Peyer's patch (tissue), 4 donors: ENCODE measurements at regions not wholly inside any gene's neighbourhood (a gene's known extent, or its start where the extent isn't known, plus 50 kb on each side); places are given as distances from the start of the nearest gene placed in this dataset.

Experiments used
- DNase-seq, 3 donors: peaks; one replicate each; pipeline ENCODE4 v3.0.0-alpha.2; 2017 to 2019
- H3K27ac ChIP-seq, 4 donors: fragments of 200-600 bp; sonication (generic); one replicate each; pipeline ENCODE4 v1.5.1; 2016 to 2019
- H3K27me3 ChIP-seq, 2 donors: fragments of 200-600 bp; sonication (generic); one replicate each; pipeline ENCODE4 v1.5.1; 2019
- H3K36me3 ChIP-seq, 3 donors: fragments of 200-600 bp; sonication (generic); one replicate each; pipeline ENCODE4 v1.5.1; 2016 to 2019
- H3K4me1 ChIP-seq, 4 donors: fragments of 200-600 bp; sonication (generic); one replicate each; pipeline ENCODE4 v1.5.1; 2016 to 2019
- H3K4me3 ChIP-seq, 4 donors: fragments of 200-600 bp; sonication (generic); 1 replicate in 3 of 4; 2 replicates in 1 of 4; pipeline ENCODE4 v1.5.1; 2016 to 2019; ENCODE audit warnings: mild to moderate bottlenecking in 1 of 4
- H3K9me3 ChIP-seq, 4 donors: fragments of 200-600 bp; sonication (generic); one replicate each; pipeline ENCODE4 v1.5.1; 2016 to 2019; ENCODE audit warnings: mild to moderate bottlenecking in 1 of 4
- POLR2A ChIP-seq, 2 donors: fragments of 450-650 bp; IDR thresholded peaks; one replicate each; pipeline ENCODE4 v1.5.1; 2017; ENCODE audit warnings: antibody characterized with exemption in 2 of 2, mild to moderate bottlenecking in 2 of 2, moderate library complexity in 2 of 2
- TF ChIP-seq, protein P1 (sequence below), 6 experiments: fragments of 450-650 bp in 4 of 6; fragments of 200-600 bp in 2 of 6; sonication (generic) in 1 of 6; IDR thresholded peaks; one replicate each; pipeline ENCODE4 v1.5.1; 2017 to 2019; ENCODE audit warnings: antibody characterized with exemption in 6 of 6, mild to moderate bottlenecking in 3 of 6, moderate library complexity in 1 of 6

- Histone ChIP-seq H3K9me3 (no peaks in the 10 kb centered on the region), H3K27ac (no peak overlapping the region), H3K27me3 (no peaks in the 10 kb centered on the region), H3K4me3 (no peak overlapping the region), H3K36me3 (peaks cover 0 to 20% (median 0%) of the 10 kb centered on the region in 3 donors), H3K4me1 (no peaks in the 10 kb centered on the region)
- TF ChIP-seq POLR2A (IDR thresholded peaks at IDR 0.05), result no peak
- TF ChIP-seq, protein P1, sequence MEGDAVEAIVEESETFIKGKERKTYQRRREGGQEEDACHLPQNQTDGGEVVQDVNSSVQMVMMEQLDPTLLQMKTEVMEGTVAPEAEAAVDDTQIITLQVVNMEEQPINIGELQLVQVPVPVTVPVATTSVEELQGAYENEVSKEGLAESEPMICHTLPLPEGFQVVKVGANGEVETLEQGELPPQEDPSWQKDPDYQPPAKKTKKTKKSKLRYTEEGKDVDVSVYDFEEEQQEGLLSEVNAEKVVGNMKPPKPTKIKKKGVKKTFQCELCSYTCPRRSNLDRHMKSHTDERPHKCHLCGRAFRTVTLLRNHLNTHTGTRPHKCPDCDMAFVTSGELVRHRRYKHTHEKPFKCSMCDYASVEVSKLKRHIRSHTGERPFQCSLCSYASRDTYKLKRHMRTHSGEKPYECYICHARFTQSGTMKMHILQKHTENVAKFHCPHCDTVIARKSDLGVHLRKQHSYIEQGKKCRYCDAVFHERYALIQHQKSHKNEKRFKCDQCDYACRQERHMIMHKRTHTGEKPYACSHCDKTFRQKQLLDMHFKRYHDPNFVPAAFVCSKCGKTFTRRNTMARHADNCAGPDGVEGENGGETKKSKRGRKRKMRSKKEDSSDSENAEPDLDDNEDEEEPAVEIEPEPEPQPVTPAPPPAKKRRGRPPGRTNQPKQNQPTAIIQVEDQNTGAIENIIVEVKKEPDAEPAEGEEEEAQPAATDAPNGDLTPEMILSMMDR (IDR thresholded peaks at IDR 0.05), result no peak
- DNase-seq, result no peak
Observed at GRCh38 chr2:74072565-74072964, 75.1 kb downstream of the BOLA3 start.

DNA sequence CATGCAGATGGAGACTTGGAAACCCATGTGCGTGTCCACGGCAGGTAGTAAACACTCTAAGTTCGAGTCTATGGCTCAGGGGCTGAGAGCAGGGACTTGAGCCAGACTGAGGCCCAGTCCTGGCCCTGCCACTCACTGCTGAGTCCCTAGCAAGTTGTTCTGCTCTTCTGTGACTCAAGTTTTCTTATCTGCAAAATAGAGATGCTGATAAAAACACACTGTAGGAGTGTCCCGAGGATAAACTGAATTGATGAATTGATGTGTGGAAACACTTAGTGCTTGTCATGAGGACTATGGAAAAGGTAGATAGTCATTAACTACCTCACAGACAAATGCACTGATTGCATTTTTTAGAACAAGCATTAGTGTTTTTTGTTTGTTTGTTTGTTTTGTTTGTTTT lies 73.2 kb downstream of the BOLA3 start:
- no peak overlapping the region for H3K27ac ChIP-seq
- no peak overlapping the region for H3K4me3 ChIP-seq
- peaks cover 0 to 23% (median 0%) of the 10 kb centered on the region in 3 donors for H3K36me3 ChIP-seq
- no peak for DNase-seq
- TF ChIP-seq POLR2A (IDR thresholded peaks at IDR 0.05), result no peak
- H3K27me3 ChIP-seq, result no peaks in the 10 kb centered on the region
- no peaks in the 10 kb centered on the region for H3K9me3 ChIP-seq
- no peaks in the 10 kb centered on the region for H3K4me1 ChIP-seq

DNA sequence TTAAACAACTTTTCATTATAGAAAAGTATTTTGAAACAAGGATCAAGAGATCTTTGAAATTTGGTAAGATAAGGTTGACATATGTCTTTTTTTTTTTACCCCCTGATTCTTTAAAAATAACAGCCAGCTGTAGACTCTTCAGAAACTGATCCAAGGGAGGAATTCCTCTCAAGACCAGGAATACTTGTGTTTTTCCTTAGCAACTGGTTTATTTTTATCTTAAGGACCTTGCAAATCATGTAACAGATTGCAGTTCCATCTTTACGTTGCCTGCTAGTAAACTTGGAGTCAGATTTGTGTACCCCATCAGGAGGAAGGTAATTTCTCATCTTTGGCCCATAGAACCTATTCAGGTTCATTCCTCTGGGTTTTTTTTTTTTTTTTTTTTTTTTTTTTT lies 71.6 kb downstream of the BOLA3 start:
- TF ChIP-seq, protein P1 (IDR thresholded peaks at IDR 0.05), result no peak
- TF ChIP-seq POLR2A (IDR thresholded peaks at IDR 0.05), result no peak
- no peak for DNase-seq
- H3K9me3 ChIP-seq, result no peaks in the 10 kb centered on the region
- no peak overlapping the region for H3K4me3 ChIP-seq
- H3K27ac ChIP-seq, result no peak overlapping the region
- no peaks in the 10 kb centered on the region for H3K4me1 ChIP-seq
- H3K27me3 ChIP-seq, result no peaks in the 10 kb centered on the region
- H3K36me3 ChIP-seq, result peaks cover 0 to 31% (median 0%) of the 10 kb centered on the region in 3 donors

GRCh38 chr2:74077636-74078035 lies 70.1 kb downstream of the BOLA3 start:
- Histone ChIP-seq H3K9me3 (no peaks in the 10 kb centered on the region), H3K27me3 (no peaks in the 10 kb centered on the region), H3K36me3 (peaks cover 0 to 45% (median 0%) of the 10 kb centered on the region in 3 donors), H3K4me1 (no peaks in the 10 kb centered on the region), H3K4me3 (no peak overlapping the region), H3K27ac (no peak overlapping the region)
- DNase-seq, result no peak
- TF ChIP-seq, protein P1 (IDR thresholded peaks at IDR 0.05), result no peak
- TF ChIP-seq POLR2A (IDR thresholded peaks at IDR 0.05), result no peak

- no peak for DNase-seq
- no peak overlapping the region for H3K27ac ChIP-seq
- no peaks in the 10 kb centered on the region for H3K27me3 ChIP-seq
- H3K4me3 ChIP-seq, result no peak overlapping the region
- H3K9me3 ChIP-seq, result no peaks in the 10 kb centered on the region
- H3K4me1 ChIP-seq, result no peaks in the 10 kb centered on the region
- peaks cover 0 to 53% (median 0%) of the 10 kb centered on the region in 3 donors for H3K36me3 ChIP-seq
- no peak for TF ChIP-seq POLR2A (IDR thresholded peaks at IDR 0.05)
Observed at GRCh38 chr2:74078466-74078865, 69.2 kb downstream of the BOLA3 start.

- TF ChIP-seq POLR2A (IDR thresholded peaks at IDR 0.05), result no peak
- TF ChIP-seq, protein P1 (IDR thresholded peaks at IDR 0.05), result no peak
- Histone ChIP-seq H3K9me3 (no peaks in the 10 kb centered on the region), H3K27ac (no peak overlapping the region), H3K36me3 (peaks cover 0 to 55% (median 0%) of the 10 kb centered on the region in 3 donors), H3K27me3 (no peaks in the 10 kb centered on the region), H3K4me3 (no peak overlapping the region), H3K4me1 (no peaks in the 10 kb centered on the region)
- DNase-seq, result no peak
Observed at GRCh38 chr2:74079522-74080341, 68.0 kb downstream of the BOLA3 start.
